GM10266 (cell line): ENCODE measurements at regions not wholly inside any gene's neighbourhood (a gene's known extent, or its start where the extent isn't known, plus 50 kb on each side); places are given as distances from the start of the nearest gene placed in this dataset.

Source experiments
- DNase-seq: peaks from one replicate; pipeline ENCODE4 v3.0.0; 2012; ENCODE audit errors: extremely low spot score
- CTCF ChIP-seq: IDR thresholded peaks from 2 replicates; pipeline ENCODE4 v1.5.1; 2012; ENCODE audit warnings: mild to moderate bottlenecking, low read depth; ENCODE audit not compliant: control insufficient read depth, insufficient read depth; ENCODE audit errors: missing control alignments

DNA sequence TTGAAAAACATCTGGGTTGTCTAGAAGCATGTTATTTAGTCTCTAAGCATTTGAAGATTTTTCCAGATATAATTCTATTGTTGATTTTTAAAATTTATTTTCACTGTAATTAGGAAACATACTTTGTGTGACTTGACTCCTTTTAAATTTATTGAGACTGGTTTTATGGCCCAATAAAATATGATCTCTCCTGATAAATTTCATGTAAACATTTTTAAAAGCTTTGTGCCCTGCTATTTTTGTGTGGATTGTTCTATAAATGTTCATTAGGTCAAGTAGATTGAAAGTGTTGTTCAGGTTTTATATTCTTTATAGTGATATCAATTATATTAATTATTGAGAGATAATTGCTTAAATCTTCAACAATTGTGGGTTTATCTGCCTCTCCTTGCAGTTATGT, 105.4 kb downstream of the RFX6 start:
- DNase-seq: no peak
- TF ChIP-seq CTCF: no peak

GRCh38 chr6:116983375-116983774, 106.3 kb downstream of the RFX6 start:
- no peak for DNase-seq
- no peak for TF ChIP-seq CTCF

- DNase-seq: no peak
- no peak for TF ChIP-seq CTCF
Measured at GRCh38 chr6:116986819-116987218, 109.8 kb downstream of the RFX6 start.

- TF ChIP-seq CTCF: no peak
- DNase-seq: no peak
Measured at GRCh38 chr6:116990679-116991078, 113.6 kb downstream of the RFX6 start.

GRCh38 chr6:116992546-116992945, 115.5 kb downstream of the RFX6 start:
- no peak for DNase-seq
- TF ChIP-seq CTCF: no peak

DNA sequence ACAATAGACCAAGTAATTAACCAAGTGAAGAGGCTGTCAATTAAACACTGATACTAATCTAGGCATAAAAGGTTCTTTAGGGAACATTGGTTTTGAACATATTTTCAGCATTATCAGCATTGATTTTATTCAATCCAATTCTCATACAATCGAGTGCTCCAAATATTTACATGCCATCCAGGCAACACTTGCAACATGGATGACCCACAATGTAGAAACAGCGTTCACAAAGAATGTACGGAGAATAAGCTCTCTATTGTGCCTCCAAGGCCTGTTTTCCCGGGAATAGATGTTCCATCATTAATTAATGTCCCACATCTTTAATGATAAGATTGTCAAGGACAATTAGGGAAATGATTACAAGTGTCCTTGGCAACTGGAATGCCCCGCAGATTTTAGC, 117.4 kb downstream of the RFX6 start:
- no peak for DNase-seq
- TF ChIP-seq CTCF: no peak

- TF ChIP-seq CTCF: no peak
- DNase-seq: no peak
Measured at GRCh38 chr6:116996842-116997241, 119.8 kb downstream of the RFX6 start.
